Endothelial cell of umbilical vein (primary cell): ENCODE measurements at regions not wholly inside any gene's neighbourhood (a gene's known extent, or its start where the extent isn't known, plus 50 kb on each side); places are given as distances from the start of the nearest gene placed in this dataset.
A peak's percentile ranks its signal among the peaks of the same experiment; 100 is the strongest.

Experiments
- BruUV-seq: library from RNA; stranded (reverse); fragments of 400-500 nt; replicated peaks from 2 replicates; lab custom pipeline; 2021; lab: Mats Ljungman, UMichigan
- CTCF ChIA-PET: fragments of 300-600, 350-600 bp; sonication (Branson Sonifier 250); formaldehyde crosslinking; loops from one replicate; lab custom pipeline; 2021; ENCODE audit warnings: antibody characterized with exemption, inconsistent platforms; lab: Charles Lee
- POLR2A ChIA-PET: fragments of 300-600, 350-600 bp; sonication (Branson Sonifier 250); formaldehyde crosslinking; loops from one replicate; lab custom pipeline; 2021; ENCODE audit warnings: antibody characterized with exemption, inconsistent platforms; lab: Charles Lee
- DNase-seq: peaks from one replicate; pipeline ENCODE4 v3.0.0-alpha.2; 2011; ENCODE audit warnings: low read depth, low spot score
- FAIRE-seq: peaks from 2 replicates; lab custom pipeline; 2011; peaks lifted over from hg19 to GRCh38; lab: Jason Lieb, UNC
- H2AFZ ChIP-seq: 2 replicates; pipeline ENCODE4 v1.6.0; 2012; ENCODE audit warnings: low read depth, low read length, control low read depth, inconsistent platforms
- H3K27ac ChIP-seq: 2 replicates; pipeline ENCODE4 v1.5.1; 2011; ENCODE audit warnings: low read depth, mild to moderate bottlenecking, control low read depth, low read length, moderate library complexity; ENCODE audit not compliant: insufficient read depth
- H3K27me3 ChIP-seq, 2 experiments: 2 replicates each; pipeline versions ENCODE4 v1.6.0 to v1.6.1; 2011; ENCODE audit warnings: low read length in 2 of 2, mixed read lengths in 1 of 2; ENCODE audit not compliant: control insufficient read depth in 2 of 2, insufficient read depth in 2 of 2
- H3K36me3 ChIP-seq, 2 experiments: 2 replicates in 1 of 2; 3 replicates in 1 of 2; pipeline ENCODE4 v1.5.1; 2011; ENCODE audit warnings: low read length in 2 of 2, mild to moderate bottlenecking in 1 of 2, moderate library complexity in 1 of 2; ENCODE audit not compliant: control insufficient read depth in 2 of 2, insufficient read depth in 2 of 2; ENCODE audit errors: extremely low read depth in 1 of 2
- H3K4me1 ChIP-seq: 3 replicates; pipeline ENCODE4 v1.5.1; 2011; ENCODE audit warnings: mild to moderate bottlenecking, low read length; ENCODE audit not compliant: control insufficient read depth, insufficient read depth; ENCODE audit errors: extremely low read depth
- H3K4me2 ChIP-seq: 2 replicates; pipeline ENCODE4 v1.6.1; 2011; ENCODE audit warnings: low read length, control low read depth, mixed read lengths; ENCODE audit not compliant: insufficient read depth
- H3K4me3 ChIP-seq, 3 experiments: fragments of 200-600 bp in 1 of 3; sonication (generic), shearing (Covaris generic) in 1 of 3; replicated peaks in 1 of 3; 2 replicates each; pipeline ENCODE4 v1.5.1; 2011 to 2016; ENCODE audit warnings: control low read depth in 3 of 3, low read length in 3 of 3, mild to moderate bottlenecking in 2 of 3, inconsistent platforms in 1 of 3, low read depth in 1 of 3, moderate library complexity in 1 of 3; ENCODE audit not compliant: insufficient read depth in 1 of 3
- H3K79me2 ChIP-seq: 2 replicates; pipeline ENCODE4 v1.6.0; 2012; ENCODE audit warnings: low read length, inconsistent platforms; ENCODE audit not compliant: control insufficient read depth, insufficient read depth
- H3K9ac ChIP-seq: replicated peaks from 2 replicates; pipeline ENCODE3; 2011; ENCODE audit warnings: low read length, control low read depth; ENCODE audit not compliant: insufficient read depth; ENCODE audit errors: extremely low read depth
- H3K9me1 ChIP-seq: replicated peaks from 3 replicates; pipeline ENCODE4 v1.6.0; 2011; ENCODE audit warnings: mild to moderate bottlenecking, low read length; ENCODE audit not compliant: control insufficient read depth, insufficient read depth; ENCODE audit errors: extremely low read depth
- H3K9me3 ChIP-seq: replicated peaks from 2 replicates; pipeline ENCODE4 v1.5.1; 2012; ENCODE audit warnings: low read length, inconsistent platforms; ENCODE audit not compliant: control insufficient read depth, insufficient read depth
- H4K20me1 ChIP-seq: replicated peaks from 2 replicates; pipeline ENCODE3; 2011; ENCODE audit warnings: mild to moderate bottlenecking, low read length; ENCODE audit not compliant: control insufficient read depth, insufficient read depth; ENCODE audit errors: extremely low read depth
- EZH2 ChIP-seq: IDR thresholded peaks from 2 replicates; pipeline ENCODE4 v1.6.1; 2012; ENCODE audit warnings: borderline replicate concordance, low read depth, mild to moderate bottlenecking, moderate library complexity, low read length, inconsistent platforms; ENCODE audit not compliant: severe bottlenecking
- FOS ChIP-seq: IDR thresholded peaks from 2 replicates; pipeline ENCODE4 v1.6.1; 2011; ENCODE audit warnings: mild to moderate bottlenecking, low read length, moderate library complexity, borderline replicate concordance; ENCODE audit not compliant: insufficient read depth
- GATA2 ChIP-seq: IDR thresholded peaks from 2 replicates; pipeline ENCODE4 v1.7.0; 2011; ENCODE audit warnings: low read depth, mild to moderate bottlenecking, moderate library complexity, mixed read lengths, low read length; ENCODE audit not compliant: insufficient read length, insufficient read depth
- JUN ChIP-seq: IDR thresholded peaks from 2 replicates; pipeline ENCODE4 v1.6.1; 2011; ENCODE audit warnings: borderline replicate concordance, low read depth; ENCODE audit not compliant: insufficient read length, insufficient read depth
- MYC ChIP-seq: IDR thresholded peaks from one replicate; pipeline ENCODE4 v1.6.1; 2011; ENCODE audit warnings: mild to moderate bottlenecking, low read depth, low read length
- POLR2A ChIP-seq: IDR thresholded peaks from 2 replicates; pipeline ENCODE4 v1.6.1; 2012; ENCODE audit warnings: low read depth, mild to moderate bottlenecking, control low read depth, low read length
- POLR2AphosphoS5 ChIP-seq: IDR thresholded peaks from 2 replicates; pipeline ENCODE4 v1.6.1; 2012; ENCODE audit warnings: low read depth, mild to moderate bottlenecking, control low read depth, low read length, moderate library complexity; ENCODE audit not compliant: insufficient read depth
- dilution Hi-C: fragments of 300-500 bp; cut with MboI; formaldehyde crosslinking; loops from one replicate; pipeline ENCODE4 v1.15.0; 2019; ENCODE audit warnings: low sequenced_read_pairs; ENCODE audit not compliant: extremely low pct_ligation_motif_present
- intact Hi-C: fragments of 100-400 bp; cut with micrococcal nuclease; formaldehyde crosslinking; loops from one replicate; pipeline ENCODE4 v1.10.0; 2022
- TF ChIP-seq, protein P1 (sequence below): IDR thresholded peaks from 2 replicates; pipeline ENCODE4 v1.6.1; 2011; ENCODE audit not compliant: insufficient read depth, insufficient read length
- TF ChIP-seq, protein P2 (sequence below), 2 donors: IDR thresholded peaks; 1 replicate in 1 of 2; 2 replicates in 1 of 2; pipeline ENCODE4 v1.5.1; 2011; ENCODE audit warnings: low read length in 2 of 2, mild to moderate bottlenecking in 2 of 2, moderate library complexity in 2 of 2, control low read depth in 1 of 2, inconsistent platforms in 1 of 2, low read depth in 1 of 2; ENCODE audit not compliant: insufficient read depth in 1 of 2; ENCODE audit errors: extremely low read depth in 1 of 2

DNA sequence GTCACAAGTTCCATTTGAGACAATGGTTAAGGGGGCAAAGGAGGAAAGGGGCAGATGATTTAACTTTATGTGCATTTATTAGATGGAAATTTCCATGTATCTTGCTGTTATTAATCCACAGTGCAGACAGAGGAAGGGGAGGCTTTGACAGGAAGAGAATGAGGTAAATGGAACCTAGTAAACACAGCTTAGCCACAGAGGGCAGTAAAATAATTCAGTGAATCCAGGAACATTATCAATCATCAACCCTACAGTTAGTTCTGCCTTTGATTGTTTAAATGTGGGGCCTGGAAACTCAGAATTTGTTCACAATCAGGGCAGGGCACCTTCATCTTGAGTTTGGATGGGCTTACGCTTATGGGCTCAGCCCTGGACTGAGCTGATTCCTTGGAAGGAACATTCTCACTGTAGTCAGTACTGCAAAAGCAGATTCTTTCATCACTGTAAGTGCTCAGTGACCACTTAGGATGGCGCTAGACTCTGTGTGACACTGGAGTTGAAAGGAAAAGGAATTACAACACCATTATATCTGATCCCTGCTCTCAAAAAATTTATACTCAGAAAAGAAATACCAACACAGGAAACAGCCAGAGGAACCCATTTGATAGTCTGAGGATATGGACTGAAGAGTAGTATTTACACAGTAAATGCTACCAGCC lies 169.5 kb downstream of the PIK3R1 start:
- POLR2A ChIA-PET = no interaction called here
- Histone ChIP-seq H3K9me1 (no peaks in the 10 kb centered on the region), H3K9ac (no peak overlapping the region), H3K4me1 (no peaks in the 10 kb centered on the region), H2AFZ (no peak overlapping the region), H3K36me3 (no peaks in the 10 kb centered on the region), H3K27ac (no peak overlapping the region), H3K79me2 (no peaks in the 10 kb centered on the region), H3K4me3 (no peak overlapping the region), H3K27me3 (peaks cover 10 to 21% of the 10 kb centered on the region in 2 experiments), H4K20me1 (no peaks in the 10 kb centered on the region), H3K4me2 (no peak overlapping the region), H3K9me3 (no peaks in the 10 kb centered on the region)
- CTCF ChIA-PET = no interaction called here
- TF ChIP-seq, protein P1, sequence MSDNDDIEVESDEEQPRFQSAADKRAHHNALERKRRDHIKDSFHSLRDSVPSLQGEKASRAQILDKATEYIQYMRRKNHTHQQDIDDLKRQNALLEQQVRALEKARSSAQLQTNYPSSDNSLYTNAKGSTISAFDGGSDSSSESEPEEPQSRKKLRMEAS = no peak
- TF ChIP-seq POLR2A (no peak), FOS (no peak), GATA2 (no peak), EZH2 (no peak), POLR2AphosphoS5 (no peak), MYC (no peak), JUN (no peak)
- TF ChIP-seq, protein P2, sequence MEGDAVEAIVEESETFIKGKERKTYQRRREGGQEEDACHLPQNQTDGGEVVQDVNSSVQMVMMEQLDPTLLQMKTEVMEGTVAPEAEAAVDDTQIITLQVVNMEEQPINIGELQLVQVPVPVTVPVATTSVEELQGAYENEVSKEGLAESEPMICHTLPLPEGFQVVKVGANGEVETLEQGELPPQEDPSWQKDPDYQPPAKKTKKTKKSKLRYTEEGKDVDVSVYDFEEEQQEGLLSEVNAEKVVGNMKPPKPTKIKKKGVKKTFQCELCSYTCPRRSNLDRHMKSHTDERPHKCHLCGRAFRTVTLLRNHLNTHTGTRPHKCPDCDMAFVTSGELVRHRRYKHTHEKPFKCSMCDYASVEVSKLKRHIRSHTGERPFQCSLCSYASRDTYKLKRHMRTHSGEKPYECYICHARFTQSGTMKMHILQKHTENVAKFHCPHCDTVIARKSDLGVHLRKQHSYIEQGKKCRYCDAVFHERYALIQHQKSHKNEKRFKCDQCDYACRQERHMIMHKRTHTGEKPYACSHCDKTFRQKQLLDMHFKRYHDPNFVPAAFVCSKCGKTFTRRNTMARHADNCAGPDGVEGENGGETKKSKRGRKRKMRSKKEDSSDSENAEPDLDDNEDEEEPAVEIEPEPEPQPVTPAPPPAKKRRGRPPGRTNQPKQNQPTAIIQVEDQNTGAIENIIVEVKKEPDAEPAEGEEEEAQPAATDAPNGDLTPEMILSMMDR (IDR thresholded peaks at IDR 0.05; ENCODE audit: extremely low read depth in 1 of 2, insufficient read depth in 1 of 2, low read depth in 1 of 2, low read length in 2 of 2) = no peak
- DNase-seq (peak; percentile 8), FAIRE-seq (no peak)
- intact Hi-C loops = no loop called here
- no TSS peak for BruUV-seq
- dilution Hi-C loops = no loop called here
